GM21529 (cell line): ENCODE measurements at regions not wholly inside any gene's neighbourhood (a gene's known extent, or its start where the extent isn't known, plus 50 kb on each side); places are given as distances from the start of the nearest gene placed in this dataset.

ENCODE experiments used
- ATAC-seq: cut with Tn5 transposase; IDR thresholded peaks from one replicate; pipeline ENCODE4 v1.9.1; 2021; ENCODE audit not compliant: unreplicated experiment

DNA sequence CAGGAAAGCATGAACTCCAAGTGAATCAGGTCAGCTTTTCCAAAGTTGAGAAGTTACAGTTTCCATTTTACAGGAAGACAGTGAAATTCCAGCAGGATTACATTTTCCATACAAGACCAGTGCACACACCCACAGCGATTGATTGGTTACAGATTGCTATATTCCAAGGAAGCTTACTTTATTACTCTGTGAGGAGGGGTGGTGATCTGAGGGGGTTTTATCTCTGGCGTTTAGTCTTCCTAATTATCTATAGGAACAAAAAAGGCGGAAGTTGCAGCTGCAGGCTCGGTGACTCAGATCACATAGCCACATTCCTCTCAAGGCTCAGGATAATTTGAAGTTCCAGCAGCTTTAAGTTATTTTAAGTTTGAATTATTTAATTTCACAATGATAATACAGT, 450.4 kb upstream of the NMUR2 start:
- no peak for ATAC-seq

DNA sequence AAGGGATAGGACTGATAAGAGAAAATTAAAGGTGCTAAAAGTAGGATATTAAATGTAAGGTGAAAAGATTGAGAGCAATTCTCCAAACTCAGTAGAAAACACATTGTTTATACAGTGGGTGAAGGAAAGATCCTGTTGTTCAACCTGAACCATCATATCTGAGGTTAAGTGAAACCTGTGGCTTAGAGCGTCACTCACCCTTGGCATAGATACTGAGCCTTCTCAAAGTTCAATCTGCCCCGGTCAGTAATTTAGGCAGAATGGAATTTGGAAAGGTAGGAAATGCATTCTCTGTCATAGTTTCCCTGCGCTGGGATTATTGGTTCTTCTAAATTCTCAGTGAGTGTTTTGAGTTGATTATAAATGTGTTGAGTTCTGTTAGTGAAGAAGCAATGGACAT, 456.2 kb upstream of the NMUR2 start:
- no peak for ATAC-seq

DNA sequence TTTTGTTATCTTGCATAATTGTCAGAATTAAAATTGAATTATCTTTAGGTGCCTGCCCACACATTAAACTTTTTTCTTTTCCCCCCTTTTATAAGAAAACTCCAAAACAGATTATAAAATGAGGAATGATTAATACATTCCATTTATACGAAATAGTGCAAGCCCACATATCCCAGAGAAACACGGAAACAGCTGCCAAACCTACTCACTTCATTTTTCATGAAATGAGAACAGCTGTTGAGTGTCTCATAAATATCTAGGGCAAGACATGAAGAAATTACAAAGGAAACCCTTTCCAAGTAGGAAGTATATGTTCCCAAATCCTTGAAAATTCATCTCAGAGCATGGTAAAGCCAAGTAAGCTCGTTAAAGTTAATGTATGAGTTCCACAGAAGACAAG, 459.4 kb upstream of the NMUR2 start:
- ATAC-seq = no peak

DNA sequence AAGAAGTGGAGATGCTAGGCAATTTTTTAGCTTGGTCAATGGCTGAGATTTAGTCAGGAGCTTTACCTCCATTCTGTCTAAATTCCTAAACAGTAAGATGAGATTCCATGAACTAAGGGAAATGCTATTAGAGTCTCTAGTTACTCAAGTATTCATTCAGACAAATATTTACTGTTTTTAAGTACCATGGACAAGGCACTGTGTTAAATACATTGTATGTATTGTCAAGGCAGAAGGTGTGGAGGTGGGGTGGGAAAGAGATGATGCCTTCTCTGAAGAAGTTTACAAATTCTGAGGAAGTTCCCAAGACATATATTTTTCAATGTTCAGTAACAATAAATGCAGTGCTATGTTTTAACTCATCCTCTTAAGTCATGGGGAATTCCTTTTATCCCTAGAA, 459.9 kb upstream of the NMUR2 start:
- ATAC-seq = no peak

DNA sequence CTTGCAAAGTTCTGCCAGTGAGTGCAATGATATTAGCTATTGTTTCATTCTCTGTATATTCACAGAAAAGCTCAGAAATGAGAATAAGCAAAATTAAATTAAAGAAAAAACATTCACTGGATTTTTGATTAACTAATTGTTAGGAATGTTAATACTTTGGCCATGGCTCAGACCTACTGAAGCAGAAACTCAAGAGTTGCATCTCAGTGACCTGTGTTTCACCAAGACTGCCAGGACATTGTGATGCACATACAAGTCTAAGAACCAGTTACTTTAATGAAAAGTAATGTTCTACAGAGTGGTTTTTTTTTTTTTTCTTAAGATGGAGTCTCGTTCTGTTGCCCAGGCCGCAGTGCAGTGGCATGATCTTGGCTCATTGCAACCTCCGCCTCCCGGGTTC, 464.9 kb upstream of the NMUR2 start:
- no peak for ATAC-seq

DNA sequence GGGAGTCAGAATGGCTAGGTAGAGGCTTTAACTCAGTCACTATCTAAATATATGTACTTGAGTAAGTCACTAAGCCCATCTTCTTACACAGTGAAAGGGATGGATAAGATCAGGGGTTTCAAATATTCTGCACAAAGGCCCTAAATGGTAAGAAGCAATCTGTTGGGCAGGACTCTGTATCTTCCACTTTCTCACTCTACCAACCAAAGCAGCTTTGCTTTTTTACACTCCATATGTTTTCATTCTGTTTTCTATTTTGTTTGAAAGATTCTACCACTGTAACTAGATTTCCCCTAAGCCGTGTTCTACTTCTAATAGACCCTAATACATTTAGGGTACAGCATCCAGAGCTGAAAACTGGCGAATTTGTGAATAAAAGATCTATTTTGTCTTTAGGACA, 477.5 kb upstream of the NMUR2 start:
- no peak for ATAC-seq

DNA sequence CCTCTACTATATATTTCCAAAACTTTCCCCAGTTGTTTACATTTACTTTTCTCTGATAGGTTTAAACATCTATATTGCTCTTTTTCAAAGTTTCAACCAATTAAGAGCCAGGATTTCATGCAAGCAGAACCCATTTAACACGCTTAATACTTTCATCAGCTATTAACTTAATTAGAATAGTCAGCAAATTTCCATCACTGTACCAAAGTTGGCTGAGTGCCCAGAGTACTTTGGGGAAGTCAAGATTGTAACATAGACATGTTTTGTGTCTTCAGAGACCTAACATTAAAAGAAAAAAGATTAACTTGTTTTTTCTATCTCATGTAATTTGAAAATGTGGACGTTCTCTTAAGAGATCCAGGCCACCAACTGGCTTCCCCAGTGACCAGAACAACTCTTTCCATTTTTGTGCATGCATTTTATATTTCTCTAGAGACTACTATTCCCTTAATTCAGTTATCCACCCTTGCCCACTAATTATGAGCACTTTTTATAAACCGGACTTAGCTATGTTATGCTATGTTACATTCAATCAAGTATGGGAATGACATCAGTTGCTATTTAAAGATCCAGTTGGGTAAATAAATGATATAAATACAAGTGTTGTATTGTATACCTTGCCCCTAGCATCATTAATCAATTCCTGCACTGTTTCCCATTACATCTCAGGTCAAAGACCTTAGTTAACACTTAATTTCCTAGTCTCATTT, 478.1 kb upstream of the NMUR2 start:
- ATAC-seq = no peak

DNA sequence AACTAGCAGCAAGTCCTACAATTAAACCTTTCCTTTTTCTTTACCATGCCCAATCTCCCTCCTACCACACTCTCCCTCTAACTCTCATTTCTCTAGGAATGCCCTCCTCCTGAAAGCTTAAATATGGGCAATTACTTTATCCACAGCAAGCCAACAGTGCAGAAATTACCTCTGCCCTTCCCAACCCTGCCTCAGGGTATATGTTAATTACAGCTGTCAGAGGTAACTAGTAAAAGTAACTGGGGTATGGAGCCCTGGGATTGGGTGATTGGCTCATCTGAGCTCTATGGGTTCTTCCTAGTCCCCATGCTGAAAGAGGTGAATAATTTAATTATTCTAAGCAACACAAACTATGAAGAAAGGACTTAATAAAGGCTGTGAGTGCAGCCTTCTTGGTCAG, 478.9 kb upstream of the NMUR2 start:
- ATAC-seq = no peak

DNA sequence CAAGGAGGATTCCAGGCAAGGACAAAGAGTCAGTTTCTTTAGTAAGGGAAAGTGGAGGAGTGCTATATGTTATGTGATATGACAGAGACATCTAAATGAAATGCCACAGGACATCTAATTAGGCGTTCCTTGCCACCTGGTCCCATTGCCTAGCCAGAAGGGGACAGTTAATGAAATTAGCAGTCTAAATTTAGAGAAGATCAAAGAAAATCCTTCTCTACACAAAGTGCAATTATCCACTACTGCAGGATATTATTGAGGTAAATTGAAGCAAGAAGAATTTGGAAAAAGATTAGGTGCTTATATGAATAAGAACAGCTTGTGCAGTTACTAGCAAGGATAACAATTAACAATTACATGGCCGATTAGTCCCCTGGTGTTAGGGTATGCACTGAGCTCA, 495.3 kb upstream of the NMUR2 start:
- ATAC-seq = no peak

DNA sequence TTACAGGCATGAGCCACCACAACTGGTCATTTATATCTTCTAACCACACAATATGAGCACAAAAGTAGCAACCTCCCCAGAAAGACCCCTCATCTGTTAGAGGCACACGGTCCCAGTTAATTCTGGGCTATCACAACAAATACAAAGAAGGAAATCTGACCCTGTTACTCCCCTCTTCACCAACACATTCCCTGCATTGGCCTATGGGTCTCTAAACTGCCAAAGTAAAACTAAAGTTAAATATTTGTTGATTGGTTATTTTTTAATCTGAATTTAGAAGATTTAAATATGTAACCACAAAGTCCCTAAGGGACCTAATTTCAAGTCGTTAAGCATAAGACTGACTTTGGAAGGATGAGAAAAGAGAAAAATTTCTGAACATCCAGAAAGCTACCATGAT, 496.7 kb upstream of the NMUR2 start:
- no peak for ATAC-seq

DNA sequence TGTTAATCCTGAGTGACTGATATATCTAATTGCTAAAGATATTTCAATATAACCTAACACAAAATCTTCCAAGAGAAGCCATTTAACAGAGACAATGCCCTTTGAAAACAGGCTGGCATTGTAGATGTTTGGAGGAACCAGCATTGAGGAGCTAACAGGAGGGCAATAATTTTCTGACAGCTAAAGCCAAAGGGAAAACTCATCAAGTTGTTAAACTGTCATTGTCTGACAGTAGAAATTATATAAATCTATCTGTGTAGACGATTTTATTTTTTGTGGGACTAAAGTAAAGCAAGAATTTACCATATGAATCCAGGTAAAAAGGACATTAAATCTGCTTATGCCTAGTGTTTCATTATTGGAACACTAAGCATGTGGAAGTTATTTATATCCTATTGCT, 500.2 kb upstream of the NMUR2 start:
- no peak for ATAC-seq

DNA sequence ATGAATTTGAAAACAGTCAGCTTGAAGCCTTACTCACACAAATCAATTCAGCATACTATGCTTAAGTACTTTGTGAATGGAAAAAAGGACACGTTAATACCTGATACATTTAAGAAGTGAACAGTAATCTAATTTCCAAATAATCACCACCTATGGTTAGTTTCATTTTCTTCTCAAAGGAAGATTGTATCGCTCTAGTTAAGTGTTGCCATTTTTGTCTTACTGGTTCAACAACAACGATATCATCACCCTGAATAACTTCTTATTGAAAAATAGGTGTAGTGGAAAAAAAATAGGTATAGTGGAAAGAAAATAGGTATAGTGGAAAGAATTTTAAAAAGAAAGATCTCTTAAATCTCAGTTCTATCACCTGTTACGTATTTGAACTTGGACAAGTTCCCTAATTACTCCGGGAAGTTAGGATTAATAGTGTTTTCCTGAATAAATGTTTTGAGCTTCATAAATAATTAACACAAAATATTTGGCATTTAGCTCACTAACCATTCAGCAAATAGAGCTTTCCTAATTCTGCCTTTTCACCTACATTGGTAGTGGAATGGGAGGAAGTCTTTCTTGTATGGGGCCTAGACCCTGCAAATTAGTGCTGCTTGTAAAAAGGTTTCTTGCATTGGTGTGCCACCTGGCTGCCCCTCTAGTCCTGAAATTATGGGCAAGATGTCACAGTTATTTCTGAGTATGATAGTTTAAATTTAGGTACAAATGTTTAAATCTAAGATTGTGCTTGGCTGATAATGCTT, 502.6 kb upstream of the NMUR2 start:
- no peak for ATAC-seq

DNA sequence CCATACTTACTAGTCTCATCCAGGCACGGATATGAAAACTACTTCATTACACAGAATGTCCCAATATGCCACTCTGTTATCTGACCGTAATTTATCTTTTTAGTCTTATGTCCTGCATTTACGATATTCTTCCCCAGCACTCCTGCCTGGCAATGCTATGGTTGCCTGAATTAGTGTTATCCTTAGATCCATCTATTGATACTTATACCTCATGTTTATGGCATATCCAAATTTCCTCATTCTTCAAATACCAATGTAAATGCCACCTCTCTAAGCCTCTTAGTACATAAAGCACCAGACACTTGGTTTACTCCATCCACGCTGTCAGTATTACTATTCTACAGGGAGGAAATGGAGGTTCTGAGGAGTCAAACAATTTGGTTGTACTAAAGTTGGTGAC, 507.8 kb upstream of the NMUR2 start:
- no peak for ATAC-seq

DNA sequence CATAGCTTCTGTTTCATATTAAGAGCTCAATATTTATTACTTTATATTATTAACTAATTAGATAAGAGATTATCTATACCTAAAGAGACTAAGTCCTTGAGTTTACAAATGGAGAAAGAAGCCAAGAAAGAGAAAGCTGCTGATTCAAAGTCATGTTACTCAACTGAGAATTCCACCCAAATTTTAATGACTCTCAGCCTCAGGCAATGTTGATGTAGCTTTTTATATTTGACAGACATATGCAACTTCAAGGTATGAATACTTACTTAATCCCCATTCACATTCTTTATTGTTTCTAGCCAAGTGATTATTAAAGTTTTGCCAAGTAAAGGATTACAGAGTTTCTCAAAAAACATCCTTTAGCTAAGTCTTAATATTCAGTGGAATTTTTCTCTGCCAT, 527.5 kb upstream of the NMUR2 start:
- ATAC-seq = no peak

DNA sequence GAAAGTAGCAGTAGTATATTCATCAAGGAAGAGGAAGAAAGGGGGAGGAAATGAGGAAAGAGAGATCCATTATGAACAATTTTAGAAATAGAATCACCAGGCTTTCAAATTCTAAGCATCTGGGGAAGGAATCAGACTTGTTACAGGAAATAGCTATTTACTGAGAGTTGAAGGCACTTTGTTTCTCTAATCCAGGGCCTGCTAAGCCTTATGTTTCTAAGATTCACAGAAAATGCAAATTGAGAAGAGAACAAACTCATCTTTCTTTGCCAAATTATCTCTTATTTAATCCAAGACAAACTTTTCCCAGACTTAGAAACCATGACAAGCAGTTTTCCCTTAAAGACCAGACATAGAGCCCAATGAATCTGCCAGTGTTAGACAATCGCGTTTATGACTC, 528.0 kb upstream of the NMUR2 start:
- no peak for ATAC-seq

DNA sequence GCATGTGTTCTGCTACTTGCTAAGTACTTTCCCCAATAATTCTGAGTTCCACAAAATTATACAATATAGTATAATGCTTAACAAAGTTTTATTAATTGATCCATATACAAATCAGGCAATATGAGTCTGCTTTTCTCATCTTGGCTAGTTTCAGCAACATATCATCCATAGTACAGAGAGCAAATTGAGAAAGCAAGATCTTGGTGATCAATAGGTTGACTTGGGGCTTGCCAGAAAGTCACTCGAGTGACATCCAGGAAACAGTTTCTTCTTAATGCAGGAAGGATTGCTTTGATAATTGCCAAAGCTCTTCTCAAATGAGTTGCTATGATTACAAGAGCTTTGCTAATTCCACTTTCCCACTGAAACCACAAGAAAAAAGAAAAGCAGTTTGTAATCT, 533.6 kb upstream of the NMUR2 start:
- no peak for ATAC-seq

DNA sequence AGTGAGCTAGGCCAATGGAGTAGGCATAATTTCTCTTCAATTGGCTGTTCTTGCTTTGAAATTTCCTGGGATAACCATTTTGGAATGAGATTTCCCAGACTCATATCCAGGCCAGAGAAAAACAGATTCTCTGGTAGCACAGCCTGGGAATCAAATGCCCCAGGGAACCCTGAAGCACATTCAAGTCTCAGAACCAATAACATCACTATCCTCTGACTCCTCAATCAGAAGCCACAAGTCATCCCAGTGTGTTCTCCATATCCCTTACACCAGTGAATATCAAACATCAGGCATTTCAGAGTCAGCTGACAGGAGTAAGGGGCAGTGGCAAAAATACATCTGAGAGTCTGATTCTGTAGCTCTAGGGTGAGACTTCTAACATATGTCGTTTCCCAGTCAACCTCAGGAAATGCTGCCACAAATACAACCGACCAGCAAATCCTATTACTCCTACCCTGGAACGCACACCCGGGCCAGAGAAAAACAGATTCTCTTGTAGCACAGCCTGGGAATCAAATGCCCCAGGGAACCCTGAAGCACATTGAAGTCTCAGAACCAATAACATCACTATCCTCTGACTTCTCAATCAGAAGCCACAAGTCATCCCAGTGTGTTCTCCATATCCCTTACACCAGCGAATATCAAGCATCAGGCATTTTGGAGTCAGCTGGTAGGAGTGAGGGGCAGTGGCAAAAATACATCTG, 537.7 kb upstream of the NMUR2 start:
- ATAC-seq = no peak

DNA sequence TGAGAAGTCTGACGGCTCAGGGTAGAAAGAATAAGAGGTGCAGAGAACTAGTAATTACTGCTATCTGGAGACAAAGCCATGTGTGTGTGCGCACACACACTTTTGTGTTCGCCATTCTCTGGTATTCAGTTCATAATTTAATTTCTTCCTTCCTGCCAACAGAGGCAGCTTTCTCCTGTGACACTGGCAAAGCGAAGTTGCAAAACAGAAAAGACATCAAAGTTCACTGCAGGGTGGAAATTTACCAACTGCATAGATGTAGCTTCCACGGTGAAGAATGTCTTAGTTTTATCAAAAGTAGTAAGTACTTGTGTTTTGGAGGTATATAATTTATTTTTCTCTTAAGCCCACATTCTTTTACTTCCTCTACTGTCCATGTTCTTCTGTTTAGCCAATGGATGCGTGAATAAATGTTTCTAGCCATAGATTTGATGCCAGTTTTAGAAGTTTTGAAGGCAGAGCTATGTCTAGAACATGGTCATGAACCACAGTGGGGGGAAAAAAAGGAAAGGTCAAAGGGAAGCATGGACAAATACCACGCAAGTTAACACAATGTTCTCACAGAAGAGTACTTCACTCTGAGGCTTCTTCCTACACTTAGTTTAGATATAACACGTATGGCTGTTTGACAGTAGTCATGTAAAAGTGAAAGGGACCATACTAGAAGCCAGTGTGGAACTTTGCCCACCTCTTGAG, 536.5 kb upstream of the GRIA1 start:
- ATAC-seq = no peak

DNA sequence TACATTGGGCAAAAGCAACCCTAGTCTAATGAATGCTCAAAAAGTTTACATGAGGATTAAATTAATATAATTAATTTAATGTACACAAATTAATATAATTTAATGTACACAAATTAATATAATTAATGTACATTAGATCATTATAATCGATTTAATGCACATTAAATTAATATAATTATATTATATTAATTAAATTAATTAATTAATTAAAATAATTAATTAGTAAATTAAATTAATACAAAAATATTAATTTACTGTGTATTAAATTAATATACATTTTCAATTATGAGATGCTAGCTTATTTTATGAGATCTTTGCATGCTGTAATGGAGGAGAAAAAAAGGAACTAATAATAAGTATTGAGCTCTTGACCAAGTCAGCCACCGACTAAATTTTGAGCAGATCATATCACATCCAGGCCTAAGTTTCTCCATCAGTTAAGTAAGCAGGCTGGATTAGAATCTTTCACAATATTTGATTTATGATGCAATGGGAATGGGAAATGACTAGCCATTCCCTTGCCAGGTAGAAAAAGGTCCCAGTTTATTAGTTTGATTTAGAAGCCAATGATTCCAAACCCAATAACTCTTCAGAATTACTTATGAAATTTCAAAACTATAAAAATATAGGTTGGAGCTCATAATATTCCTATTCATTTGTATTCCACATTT, 533.4 kb upstream of the GRIA1 start:
- no peak for ATAC-seq

DNA sequence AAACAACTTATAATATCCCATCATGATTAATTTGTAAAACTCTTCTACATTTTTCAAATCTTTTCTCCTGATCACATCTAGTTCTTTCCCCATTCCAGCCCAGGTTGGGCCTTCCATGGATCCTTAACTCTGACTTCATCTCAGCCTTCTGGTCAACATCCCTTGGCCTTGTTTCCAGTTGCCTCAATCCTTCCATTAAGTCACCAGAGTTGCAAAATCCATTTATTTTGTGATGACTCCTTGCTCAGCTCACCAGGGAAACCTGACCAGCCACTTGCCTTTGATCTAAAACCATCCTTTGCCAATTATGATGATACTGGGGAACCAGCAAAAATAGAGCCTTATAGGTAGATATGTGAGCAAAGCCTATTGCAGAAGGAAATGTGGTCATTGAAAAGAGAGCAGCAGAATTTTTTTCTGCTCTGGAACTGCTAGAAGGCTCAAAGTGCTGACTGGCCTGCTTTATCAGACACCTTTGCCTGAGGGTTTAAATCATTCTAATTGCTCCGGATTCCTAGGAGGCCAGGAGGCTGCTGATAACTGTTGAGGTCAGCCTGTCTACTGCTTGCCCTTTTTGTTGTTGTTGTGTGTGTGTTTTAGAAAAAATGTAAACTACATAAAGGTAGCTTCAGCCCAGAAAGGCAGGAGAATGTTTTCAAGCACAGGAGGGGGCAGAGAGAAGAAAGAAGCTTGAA, 512.2 kb upstream of the GRIA1 start:
- ATAC-seq = no peak

DNA sequence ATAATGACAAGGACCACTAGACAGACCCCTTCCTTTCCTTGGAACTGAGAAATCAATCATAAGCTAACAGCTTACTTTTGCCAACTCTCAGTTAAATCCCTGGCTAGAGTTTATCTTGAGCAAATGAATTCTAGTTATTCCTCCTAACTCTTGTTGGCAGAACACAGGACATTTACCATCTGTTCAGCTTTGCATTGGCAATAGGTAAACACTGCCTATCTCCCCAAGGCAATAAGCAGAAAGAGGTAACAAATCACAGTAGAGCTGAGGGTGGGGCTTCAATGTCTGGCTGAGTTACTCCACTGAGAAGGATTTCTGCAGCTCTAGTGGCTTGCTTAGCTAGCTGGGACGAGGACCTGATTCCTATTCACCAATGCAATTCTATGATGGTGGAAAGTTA, 503.3 kb upstream of the GRIA1 start:
- no peak for ATAC-seq
